Upper lobe of left lung (tissue), 4 donors: ENCODE measurements at regions not wholly inside any gene's neighbourhood (a gene's known extent, or its start where the extent isn't known, plus 50 kb on each side); places are given as distances from the start of the nearest gene placed in this dataset.
"Not testable (repeated sequence)": the region's sequence is repeated elsewhere in the genome, so short reads cannot be mapped to it uniquely, and the experiment has no call there.

Experiments
- EP300 ChIP-seq, 4 donors: sonication (generic); formaldehyde crosslinking; IDR thresholded peaks; one replicate each; pipeline ENCODE4 v1.5.1; 2017; ENCODE audit warnings: antibody characterized with exemption in 4 of 4, control low read depth in 2 of 4
- POLR2A ChIP-seq, 4 donors: fragments of 450-650 bp; IDR thresholded peaks; one replicate each; pipeline ENCODE4 v1.5.1; 2016 to 2017; ENCODE audit warnings: antibody characterized with exemption in 4 of 4, mild to moderate bottlenecking in 2 of 4
- TF ChIP-seq, protein P1 (sequence below), 6 experiments: fragments of 450-650 bp in 4 of 6; fragments of 200-600 bp in 2 of 6; sonication (generic) in 2 of 6; IDR thresholded peaks; one replicate each; pipeline ENCODE4 v1.5.1; 2016 to 2019; ENCODE audit warnings: antibody characterized with exemption in 6 of 6

DNA sequence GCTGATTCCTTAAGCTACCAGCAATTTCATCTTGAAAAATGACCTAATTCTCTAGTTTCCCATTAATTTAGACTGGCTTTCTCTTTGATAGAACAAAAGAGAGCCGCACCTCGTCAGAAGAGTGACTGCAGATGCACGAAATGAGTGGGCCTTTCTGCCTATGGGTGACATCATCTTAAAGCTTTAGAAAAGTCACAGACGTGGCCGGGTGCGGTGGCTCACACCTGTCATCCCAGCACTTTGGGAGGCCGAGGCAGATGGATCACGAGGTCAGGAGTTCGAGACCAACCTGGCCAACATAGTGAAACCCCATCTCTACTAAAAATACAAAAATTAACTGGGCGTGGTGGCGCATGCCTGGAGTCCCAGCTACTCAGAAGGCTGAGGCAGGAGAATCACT is 190.7 kb upstream of the GLI2 start:
- TF ChIP-seq, protein P1, sequence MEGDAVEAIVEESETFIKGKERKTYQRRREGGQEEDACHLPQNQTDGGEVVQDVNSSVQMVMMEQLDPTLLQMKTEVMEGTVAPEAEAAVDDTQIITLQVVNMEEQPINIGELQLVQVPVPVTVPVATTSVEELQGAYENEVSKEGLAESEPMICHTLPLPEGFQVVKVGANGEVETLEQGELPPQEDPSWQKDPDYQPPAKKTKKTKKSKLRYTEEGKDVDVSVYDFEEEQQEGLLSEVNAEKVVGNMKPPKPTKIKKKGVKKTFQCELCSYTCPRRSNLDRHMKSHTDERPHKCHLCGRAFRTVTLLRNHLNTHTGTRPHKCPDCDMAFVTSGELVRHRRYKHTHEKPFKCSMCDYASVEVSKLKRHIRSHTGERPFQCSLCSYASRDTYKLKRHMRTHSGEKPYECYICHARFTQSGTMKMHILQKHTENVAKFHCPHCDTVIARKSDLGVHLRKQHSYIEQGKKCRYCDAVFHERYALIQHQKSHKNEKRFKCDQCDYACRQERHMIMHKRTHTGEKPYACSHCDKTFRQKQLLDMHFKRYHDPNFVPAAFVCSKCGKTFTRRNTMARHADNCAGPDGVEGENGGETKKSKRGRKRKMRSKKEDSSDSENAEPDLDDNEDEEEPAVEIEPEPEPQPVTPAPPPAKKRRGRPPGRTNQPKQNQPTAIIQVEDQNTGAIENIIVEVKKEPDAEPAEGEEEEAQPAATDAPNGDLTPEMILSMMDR (IDR thresholded peaks at IDR 0.05) = not testable (repeated sequence)
- TF ChIP-seq EP300, POLR2A (IDR thresholded peaks at IDR 0.05): not testable (repeated sequence)
